ENCODE measurements at regions not wholly inside any gene's neighbourhood (a gene's known extent, or its start where the extent isn't known, plus 50 kb on each side); places are given as distances from the start of the nearest gene placed in this dataset.

DNA sequence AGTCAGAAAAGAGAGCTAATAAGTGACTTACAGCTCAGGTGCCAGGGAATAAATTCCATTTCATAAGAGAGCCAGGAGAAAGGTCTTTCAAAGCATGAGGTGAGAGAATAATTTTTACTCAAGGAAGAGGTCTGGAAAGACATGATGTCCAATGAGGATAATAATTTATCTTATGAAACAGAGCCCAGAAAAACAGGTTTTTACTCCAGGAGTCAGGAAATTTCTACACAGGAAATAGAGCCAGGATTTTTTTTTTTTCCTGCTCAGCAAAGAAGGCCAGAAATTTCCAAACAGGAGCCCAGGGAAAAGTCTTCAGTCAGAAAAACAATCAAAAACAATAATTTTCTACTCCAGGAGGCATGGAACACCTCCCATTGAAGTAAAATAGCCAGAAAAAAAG lies 1185.7 kb upstream of the TSPY4 start:
- Histone ChIP-seq H3K4me1 (no peaks in the 10 kb centered on the region), H3K27ac (no peak overlapping the region), H3K27me3 (no peaks in the 10 kb centered on the region), H3K36me3 (no peaks in the 10 kb centered on the region), H3K9me3 (no peaks in the 10 kb centered on the region), H3K4me3 (no peak overlapping the region)
- ATAC-seq (no peak), DNase-seq (no peak)
- no peak for TF ChIP-seq POLR2A (IDR thresholded peaks at IDR 0.05)
- TF ChIP-seq, protein P1, sequence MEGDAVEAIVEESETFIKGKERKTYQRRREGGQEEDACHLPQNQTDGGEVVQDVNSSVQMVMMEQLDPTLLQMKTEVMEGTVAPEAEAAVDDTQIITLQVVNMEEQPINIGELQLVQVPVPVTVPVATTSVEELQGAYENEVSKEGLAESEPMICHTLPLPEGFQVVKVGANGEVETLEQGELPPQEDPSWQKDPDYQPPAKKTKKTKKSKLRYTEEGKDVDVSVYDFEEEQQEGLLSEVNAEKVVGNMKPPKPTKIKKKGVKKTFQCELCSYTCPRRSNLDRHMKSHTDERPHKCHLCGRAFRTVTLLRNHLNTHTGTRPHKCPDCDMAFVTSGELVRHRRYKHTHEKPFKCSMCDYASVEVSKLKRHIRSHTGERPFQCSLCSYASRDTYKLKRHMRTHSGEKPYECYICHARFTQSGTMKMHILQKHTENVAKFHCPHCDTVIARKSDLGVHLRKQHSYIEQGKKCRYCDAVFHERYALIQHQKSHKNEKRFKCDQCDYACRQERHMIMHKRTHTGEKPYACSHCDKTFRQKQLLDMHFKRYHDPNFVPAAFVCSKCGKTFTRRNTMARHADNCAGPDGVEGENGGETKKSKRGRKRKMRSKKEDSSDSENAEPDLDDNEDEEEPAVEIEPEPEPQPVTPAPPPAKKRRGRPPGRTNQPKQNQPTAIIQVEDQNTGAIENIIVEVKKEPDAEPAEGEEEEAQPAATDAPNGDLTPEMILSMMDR (IDR thresholded peaks at IDR 0.05), result no peak
- intact Hi-C loops (cut with DNase I), result no loop called here

DNA sequence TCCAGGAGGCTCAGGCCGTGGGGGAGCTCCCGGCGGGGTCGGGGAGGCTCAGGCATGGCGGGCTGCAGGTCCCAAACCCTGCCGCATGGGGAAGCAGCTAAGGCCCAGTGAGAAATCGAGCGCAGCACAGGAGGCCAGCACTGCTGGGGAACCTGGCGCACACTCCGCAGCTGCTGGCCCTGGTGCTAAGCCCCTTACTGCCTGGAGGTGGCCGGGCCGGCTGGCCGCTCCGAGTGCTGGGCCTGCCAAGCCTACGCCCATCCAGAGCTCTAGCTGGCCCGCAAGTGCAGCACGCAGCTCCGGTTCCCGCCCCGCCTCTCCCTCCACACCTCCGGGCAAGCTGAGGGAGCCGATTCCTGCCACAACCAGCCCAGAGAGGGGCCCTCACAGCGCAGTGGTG lies 1208.7 kb upstream of the TSPY4 start:
- DNase-seq, result no peak
- no peak overlapping the region for H3K4me3 ChIP-seq
- H3K27me3 ChIP-seq, result no peaks in the 10 kb centered on the region
- H3K4me1 ChIP-seq, result no peaks in the 10 kb centered on the region
- no peak overlapping the region for H3K27ac ChIP-seq
- no peaks in the 10 kb centered on the region for H3K36me3 ChIP-seq
- TF ChIP-seq, protein P1 (IDR thresholded peaks at IDR 0.05), result no peak
- no peak for TF ChIP-seq POLR2A (IDR thresholded peaks at IDR 0.05)
- intact Hi-C loops (cut with DNase I), result no loop called here
- ATAC-seq, result no peak
- no peaks in the 10 kb centered on the region for H3K9me3 ChIP-seq
- WGBS (ENCODE audit: insufficient coverage, low coverage, low lambda C conversion rate, missing lambda C conversion rate), result no CpG with 5 or more reads among the region's 23 CpGs

DNA sequence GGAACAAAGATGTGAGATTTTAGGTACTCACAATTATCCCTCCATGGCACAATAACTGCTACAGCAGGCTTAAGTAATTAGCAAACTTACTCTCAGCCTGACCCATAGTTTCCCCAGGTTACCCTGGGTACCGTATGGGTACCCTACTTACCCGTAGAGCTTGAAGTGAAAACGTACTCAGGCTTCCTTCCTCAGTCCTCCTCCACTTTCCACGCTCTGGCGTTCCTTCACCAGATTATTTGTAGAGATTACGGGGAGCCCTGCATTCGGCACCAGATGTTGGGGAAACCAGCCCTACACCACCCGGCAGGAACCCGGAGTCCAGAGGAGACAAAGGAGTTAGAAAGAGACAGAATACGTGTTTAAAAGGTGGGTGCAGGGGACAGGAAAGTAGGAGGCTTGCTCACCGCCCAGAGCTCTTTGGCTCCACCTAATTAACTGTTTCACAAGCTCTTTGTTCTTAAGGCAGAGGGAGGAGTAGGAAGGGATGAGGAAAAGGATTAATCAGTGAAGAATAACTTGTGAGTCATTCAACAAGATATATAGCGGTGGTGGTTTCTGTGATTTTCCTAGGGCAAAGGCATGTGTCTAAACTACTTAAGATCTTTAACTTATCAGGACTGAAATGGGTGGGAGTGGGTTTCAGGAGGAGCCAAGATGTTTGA lies 1211.2 kb upstream of the TSPY4 start:
- no peak overlapping the region for H3K4me3 ChIP-seq
- intact Hi-C loops (cut with DNase I), result no loop called here
- ATAC-seq (no peak), DNase-seq (no peak)
- H3K9me3 ChIP-seq, result no peaks in the 10 kb centered on the region
- WGBS (ENCODE audit: insufficient coverage, low coverage, low lambda C conversion rate, missing lambda C conversion rate), result no CpG with 5 or more reads among the region's 12 CpGs
- H3K36me3 ChIP-seq, result no peaks in the 10 kb centered on the region
- no peak overlapping the region for H3K27ac ChIP-seq
- TF ChIP-seq, protein P1 (IDR thresholded peaks at IDR 0.05), result no peak
- no peak for TF ChIP-seq POLR2A (IDR thresholded peaks at IDR 0.05)
- H3K4me1 ChIP-seq, result no peaks in the 10 kb centered on the region
- H3K27me3 ChIP-seq, result no peaks in the 10 kb centered on the region

DNA sequence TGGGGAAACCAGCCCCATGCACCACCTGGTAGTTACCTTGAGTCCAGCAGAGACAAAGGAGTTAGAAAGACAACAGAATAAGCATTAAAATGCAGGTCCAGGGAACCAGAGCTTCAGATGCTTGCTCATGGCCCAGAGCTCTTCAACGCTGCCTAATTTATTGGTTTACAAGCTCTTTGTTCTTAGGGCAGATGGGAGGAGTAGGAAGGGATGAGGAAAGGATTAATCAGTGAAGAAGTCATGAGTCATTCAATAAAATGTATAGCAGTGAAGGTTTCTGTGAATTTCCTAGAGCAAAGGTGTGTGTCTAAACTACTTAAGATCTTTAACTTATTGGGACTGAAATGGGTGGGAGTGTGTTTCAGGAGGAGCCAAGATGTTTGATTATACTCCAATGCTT lies 1210.3 kb upstream of the AMELY start:
- no peak for ATAC-seq
- H3K9me3 ChIP-seq, result no peaks in the 10 kb centered on the region
- WGBS (ENCODE audit: insufficient coverage, low coverage, low lambda C conversion rate, missing lambda C conversion rate), result no CpG with 5 or more reads among the region's 1 CpG
- H3K4me1 ChIP-seq, result no peaks in the 10 kb centered on the region
- DNase-seq, result no peak
- H3K27me3 ChIP-seq, result no peaks in the 10 kb centered on the region
- H3K27ac ChIP-seq, result no peak overlapping the region
- TF ChIP-seq, protein P1 (IDR thresholded peaks at IDR 0.05), result no peak
- no peak for TF ChIP-seq POLR2A (IDR thresholded peaks at IDR 0.05)
- intact Hi-C loops (cut with DNase I), result no loop called here
- no peaks in the 10 kb centered on the region for H3K36me3 ChIP-seq
- no peak overlapping the region for H3K4me3 ChIP-seq

DNA sequence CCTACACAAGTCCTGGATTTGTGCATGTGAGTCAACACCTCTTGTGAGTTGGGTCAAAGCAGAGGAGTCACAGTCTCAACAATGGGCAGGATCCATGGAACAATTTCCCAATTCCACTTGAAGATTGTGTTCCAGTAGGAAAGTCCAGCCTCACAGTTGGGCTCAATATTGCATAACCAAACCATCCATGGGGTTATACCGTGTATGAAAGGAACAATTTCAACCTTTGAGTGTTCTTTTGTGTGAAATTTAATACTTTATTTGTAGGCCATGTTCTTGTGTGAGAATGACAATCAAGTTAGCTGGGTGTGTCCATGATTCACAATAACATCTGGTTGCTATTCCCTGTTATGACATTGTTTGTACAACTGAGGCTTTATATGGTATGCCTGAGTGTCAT lies 1182.9 kb upstream of the AMELY start:
- ATAC-seq (no peak), DNase-seq (no peak)
- no CpG with 5 or more reads among the region's 1 CpG for WGBS (ENCODE audit: insufficient coverage, low coverage, low lambda C conversion rate, missing lambda C conversion rate)
- Histone ChIP-seq H3K4me1 (no peaks in the 10 kb centered on the region), H3K27me3 (no peaks in the 10 kb centered on the region), H3K36me3 (no peaks in the 10 kb centered on the region), H3K4me3 (no peak overlapping the region), H3K27ac (no peak overlapping the region), H3K9me3 (no peaks in the 10 kb centered on the region)
- no peak for TF ChIP-seq POLR2A (IDR thresholded peaks at IDR 0.05)
- TF ChIP-seq, protein P1 (IDR thresholded peaks at IDR 0.05), result no peak
- intact Hi-C loops (cut with DNase I), result no loop called here
